ENCODE measurements at regions not wholly inside any gene's neighbourhood (a gene's known extent, or its start where the extent isn't known, plus 50 kb on each side); places are given as distances from the start of the nearest gene placed in this dataset.

- DNase-seq, result no peak
Measured at GRCh38 chr3:68295457-68295856, 636.9 kb downstream of the TAFA4 start.

DNA sequence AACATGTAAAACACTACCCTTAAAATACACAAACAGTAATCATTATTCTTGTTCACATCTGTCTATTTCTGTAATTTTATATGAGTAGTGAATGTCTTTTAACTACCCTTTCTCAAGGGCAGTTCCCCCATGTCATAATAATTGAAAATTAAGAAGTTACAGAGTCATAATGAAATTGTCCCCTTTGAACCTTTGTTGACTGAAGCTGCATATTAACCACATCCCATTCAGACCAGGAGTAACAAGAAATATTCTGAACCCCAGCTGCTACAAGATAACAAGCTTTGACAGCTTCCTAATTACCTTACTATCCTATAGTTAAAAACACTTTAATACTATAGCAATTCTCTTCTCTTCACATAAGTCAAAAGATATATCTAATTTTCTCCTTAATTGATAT lies 635.9 kb upstream of the SUCLG2 start:
- DNase-seq, result no peak

DNA sequence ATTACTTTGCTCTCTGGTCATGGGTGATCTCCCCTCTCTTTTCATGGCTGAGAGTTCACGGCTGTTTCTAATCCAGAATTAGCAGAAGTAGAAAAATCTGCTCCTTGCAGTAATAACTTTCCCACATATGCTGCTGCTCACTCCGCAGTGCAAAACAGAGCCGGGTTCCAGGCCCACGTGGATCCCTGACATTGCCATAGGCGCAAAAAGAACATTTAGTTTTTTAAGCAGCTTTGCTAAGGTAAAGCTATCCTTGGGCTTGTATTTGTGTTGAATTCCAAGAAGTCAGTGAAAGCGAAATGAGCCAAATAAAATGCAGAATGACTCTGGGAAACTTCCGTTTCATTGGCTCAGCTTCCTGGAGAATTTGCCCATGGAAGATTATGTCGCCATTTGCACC lies 633.7 kb upstream of the SUCLG2 start:
- no peak for DNase-seq

- no peak for DNase-seq
Measured at GRCh38 chr3:68287101-68287500, 632.7 kb upstream of the SUCLG2 start.

GRCh38 chr3:68274286-68274685 lies 619.9 kb upstream of the SUCLG2 start:
- DNase-seq, result no peak

- no peak for DNase-seq
Measured at GRCh38 chr3:68271145-68271544, 616.7 kb upstream of the SUCLG2 start.

DNA sequence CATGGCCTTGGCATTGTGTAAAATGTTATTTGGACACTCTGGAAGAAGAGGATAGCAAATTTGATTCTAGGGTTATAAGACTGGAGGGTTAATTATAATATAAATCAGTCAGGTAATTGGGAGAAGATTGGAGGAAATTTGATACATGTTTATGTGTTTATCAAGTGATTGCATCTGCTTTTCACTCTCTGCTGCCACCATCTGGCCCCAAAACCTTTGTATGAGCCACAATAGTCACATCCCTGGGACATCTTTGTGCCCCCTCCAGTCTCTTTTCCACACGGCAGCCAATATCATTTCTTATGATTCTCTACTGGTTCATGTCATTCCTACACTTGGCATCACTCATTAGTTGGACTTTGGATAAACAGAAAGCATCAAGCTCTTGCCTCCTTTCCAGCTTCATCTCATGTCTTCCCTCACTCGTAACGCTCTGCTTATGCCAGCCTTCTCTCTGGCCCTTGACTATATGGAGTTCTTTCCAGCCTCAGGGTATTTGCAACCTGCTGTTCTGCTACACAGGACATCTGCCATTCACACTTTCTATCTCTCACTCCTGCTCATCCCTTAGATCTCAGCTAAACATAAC lies 602.3 kb upstream of the SUCLG2 start:
- no peak for DNase-seq

GRCh38 chr3:68249265-68249664 lies 594.9 kb upstream of the SUCLG2 start:
- no peak for DNase-seq

DNA sequence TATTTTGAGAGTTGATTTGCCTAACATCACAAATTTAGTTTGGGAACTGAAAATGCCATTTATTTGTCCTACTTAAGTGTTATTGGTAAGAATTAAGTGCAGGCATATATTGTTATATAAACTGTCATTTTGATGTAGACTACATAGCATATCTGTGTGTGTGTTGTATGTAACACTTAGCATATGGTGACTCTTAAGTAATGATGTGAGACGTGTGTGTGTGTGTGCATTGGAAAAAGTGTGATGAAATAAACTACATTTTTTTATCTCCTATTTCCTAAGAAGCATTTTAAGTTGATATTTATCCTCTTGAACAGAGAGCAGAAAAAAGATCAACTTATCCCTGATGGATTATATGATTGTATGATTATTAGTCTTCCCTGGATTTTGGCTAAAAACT lies 588.2 kb upstream of the SUCLG2 start:
- no peak for DNase-seq

- no peak for DNase-seq
Measured at GRCh38 chr3:68239542-68239941, 585.1 kb upstream of the SUCLG2 start.

GRCh38 chr3:68234076-68234780 lies 579.8 kb upstream of the SUCLG2 start:
- DNase-seq, result no peak

GRCh38 chr3:68228856-68229255 lies 574.4 kb upstream of the SUCLG2 start:
- no peak for DNase-seq

DNA sequence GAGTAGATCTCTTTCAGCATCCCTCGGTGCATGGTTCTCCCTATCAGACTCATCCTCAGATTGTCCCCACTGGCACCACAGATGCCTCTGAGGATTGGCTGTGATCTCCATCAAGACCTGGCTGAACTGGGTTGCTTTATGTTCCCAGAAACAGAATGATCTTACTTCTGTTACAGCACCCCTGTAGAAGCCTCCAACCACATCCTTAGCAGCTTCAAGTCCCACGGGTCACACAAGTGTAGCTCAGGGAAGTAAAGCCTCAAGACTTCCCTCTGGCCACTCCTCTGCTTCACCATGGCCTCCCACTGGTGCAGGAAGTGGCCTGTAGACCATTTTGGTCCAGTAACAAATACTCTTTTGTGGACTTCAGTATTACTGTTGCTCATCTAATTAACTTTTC lies 566.4 kb upstream of the SUCLG2 start:
- no peak for DNase-seq

DNA sequence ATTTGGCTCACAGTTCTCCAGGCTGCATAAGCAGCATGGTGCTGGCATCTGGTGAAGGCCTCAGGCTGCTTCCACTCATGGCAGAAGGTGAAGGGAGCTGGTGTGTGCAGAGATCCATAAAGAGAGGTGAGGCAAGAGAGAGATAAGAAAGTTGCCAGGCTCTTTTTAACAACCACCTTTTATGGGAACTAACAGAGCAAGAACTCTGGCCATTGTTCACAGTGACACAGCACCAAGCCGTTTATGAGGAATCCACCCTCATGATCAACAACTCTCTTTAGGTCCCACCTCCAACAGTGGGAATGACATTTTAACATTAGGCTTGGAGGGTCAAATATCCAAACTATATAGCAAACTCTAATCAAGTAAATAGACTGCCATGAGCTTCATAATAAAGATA lies 557.2 kb upstream of the SUCLG2 start:
- DNase-seq, result no peak

- DNase-seq, result no peak
Measured at GRCh38 chr3:68210635-68211034, 556.2 kb upstream of the SUCLG2 start.

- DNase-seq, result no peak
Measured at GRCh38 chr3:68207327-68207726, 552.9 kb upstream of the SUCLG2 start.

DNA sequence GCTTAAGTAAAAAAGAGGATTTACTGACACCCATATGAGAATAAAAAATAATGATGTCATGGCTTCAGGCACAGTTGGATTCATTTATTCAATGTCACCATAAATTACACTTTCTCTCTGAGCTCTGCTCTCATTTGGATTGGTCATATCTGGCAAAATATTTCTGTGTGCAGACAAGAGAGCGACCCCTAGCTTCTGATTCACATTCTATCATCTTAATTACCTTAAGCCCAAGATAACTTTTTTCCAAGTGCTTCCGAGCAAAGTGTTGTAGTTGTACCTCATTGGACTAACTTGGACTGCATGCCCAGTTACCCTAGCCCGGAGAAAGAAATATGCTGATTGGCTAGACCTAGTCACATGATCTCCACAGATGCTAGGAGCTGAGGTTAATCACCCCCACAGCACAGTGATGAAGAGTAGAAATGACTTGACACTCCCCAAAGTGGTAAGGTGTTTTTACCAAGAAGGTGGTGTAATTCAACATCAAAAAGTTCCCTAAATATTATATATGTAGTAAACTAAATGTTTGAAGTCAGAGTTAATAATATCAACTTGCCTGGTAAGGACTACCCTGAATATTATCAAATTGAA lies 552.2 kb upstream of the SUCLG2 start:
- DNase-seq, result no peak

DNA sequence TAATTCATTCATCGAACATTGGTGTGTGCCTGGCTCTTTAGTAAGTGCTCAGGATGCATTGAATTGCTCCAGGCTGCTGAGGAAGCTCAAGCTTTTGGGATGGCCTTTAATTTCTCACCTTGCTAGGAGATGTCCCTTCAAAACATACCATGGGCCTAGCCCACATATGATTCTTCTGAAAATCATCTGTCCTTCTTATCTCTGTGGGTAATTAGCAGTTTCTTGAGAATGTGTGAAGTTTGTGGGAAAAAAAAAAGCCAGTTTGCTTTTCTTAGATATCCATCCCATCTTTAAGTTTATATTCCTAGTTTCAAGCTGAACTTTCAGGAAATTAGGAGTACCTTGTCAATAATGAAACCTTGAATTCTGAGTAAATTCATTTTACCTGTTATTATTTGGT lies 532.3 kb upstream of the SUCLG2 start:
- DNase-seq, result no peak

- DNase-seq, result no peak
Measured at GRCh38 chr3:68176600-68176999, 522.2 kb upstream of the SUCLG2 start.

- DNase-seq, result no peak
Measured at GRCh38 chr3:68173012-68173634, 518.7 kb upstream of the SUCLG2 start.

- no peak for DNase-seq
Measured at GRCh38 chr3:68172039-68172438, 517.6 kb upstream of the SUCLG2 start.

- no peak for DNase-seq
Measured at GRCh38 chr3:68163968-68164367, 509.6 kb upstream of the SUCLG2 start.

DNA sequence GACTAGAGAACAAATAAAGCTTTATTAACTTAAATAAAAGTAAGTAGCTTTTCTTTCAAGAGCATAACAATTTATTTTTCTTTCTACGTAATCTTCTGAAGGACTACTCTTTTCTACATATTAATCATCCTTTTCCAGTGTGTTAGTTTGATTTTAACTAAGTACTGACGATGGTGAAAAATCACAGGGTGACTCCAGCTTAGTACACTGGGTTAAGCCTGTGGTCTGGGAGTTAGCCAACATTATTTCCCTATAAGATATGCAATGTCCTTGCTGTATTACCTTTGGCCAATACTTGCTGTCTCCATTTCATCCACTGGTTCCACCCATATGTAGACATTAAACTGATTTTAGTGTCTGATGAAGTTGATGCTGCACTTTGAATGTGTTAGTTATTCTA lies 508.6 kb upstream of the SUCLG2 start:
- no peak for DNase-seq

DNA sequence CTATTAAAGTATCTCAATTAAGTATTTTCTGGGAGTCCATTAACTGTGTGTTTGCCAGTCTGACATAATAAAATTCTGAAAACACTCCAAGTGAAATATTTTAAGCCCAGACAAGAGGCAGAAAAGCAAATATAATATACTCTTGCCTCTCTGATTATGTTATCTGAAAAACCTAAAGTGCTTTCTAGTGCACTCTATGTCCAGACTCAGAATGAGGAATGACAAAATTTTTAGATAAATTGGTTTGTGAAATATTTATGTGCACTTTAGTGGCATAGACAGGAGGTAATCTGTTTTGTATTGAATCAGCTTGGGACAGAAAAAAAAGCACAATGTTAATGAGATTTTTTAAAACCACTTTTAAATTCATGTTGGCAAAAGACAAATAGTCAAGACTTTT lies 508.2 kb upstream of the SUCLG2 start:
- DNase-seq, result no peak
